Upper lobe of left lung (tissue), 6 donors: ENCODE measurements at regions not wholly inside any gene's neighbourhood (a gene's known extent, or its start where the extent isn't known, plus 50 kb on each side); places are given as distances from the start of the nearest gene placed in this dataset.
A peak's percentile ranks its signal among the peaks of the same experiment; 100 is the strongest.

Source experiments
- ATAC-seq, 2 donors: fragments of 200-7000 bp; cut with Tn5 transposase; one replicate each; pipeline ENCODE4 v1.9.1; 2022; ENCODE audit warnings: mild to moderate bottlenecking in 2 of 2, moderate library complexity in 2 of 2; ENCODE audit not compliant: low FRiP score in 2 of 2
- DNase-seq, 2 donors: peaks; one replicate each; pipeline ENCODE4 v3.0.0-alpha.2; 2019 to 2020
- H3K27ac ChIP-seq, 4 donors: fragments of 200-600 bp; sonication (generic); one replicate each; pipeline ENCODE4 v1.5.1; 2016 to 2019
- H3K27me3 ChIP-seq, 4 donors: fragments of 200-600 bp; sonication (generic); one replicate each; pipeline ENCODE4 v1.5.1; 2017 to 2019
- H3K36me3 ChIP-seq, 4 donors: fragments of 200-600 bp; sonication (generic); one replicate each; pipeline ENCODE4 v1.5.1; 2016 to 2019
- H3K4me1 ChIP-seq, 4 donors: fragments of 200-600 bp; sonication (generic); one replicate each; pipeline ENCODE4 v1.5.1; 2018 to 2019
- H3K4me3 ChIP-seq, 4 donors: fragments of 200-600 bp; sonication (generic); one replicate each; pipeline ENCODE4 v1.5.1; 2017 to 2019; ENCODE audit warnings: mild to moderate bottlenecking in 2 of 4, moderate library complexity in 1 of 4
- H3K9me3 ChIP-seq, 4 donors: fragments of 200-600 bp; sonication (generic); one replicate each; pipeline ENCODE4 v1.5.1; 2018 to 2019
- CTCF ChIP-seq, 6 experiments: fragments of 450-650 bp in 4 of 6; fragments of 200-600 bp in 2 of 6; sonication (generic) in 2 of 6; IDR thresholded peaks; one replicate each; pipeline ENCODE4 v1.5.1; 2016 to 2019; ENCODE audit warnings: antibody characterized with exemption in 6 of 6
- EP300 ChIP-seq, 4 donors: sonication (generic); formaldehyde crosslinking; IDR thresholded peaks; one replicate each; pipeline ENCODE4 v1.5.1; 2017; ENCODE audit warnings: antibody characterized with exemption in 4 of 4, control low read depth in 2 of 4
- POLR2A ChIP-seq, 4 donors: fragments of 450-650 bp; IDR thresholded peaks; one replicate each; pipeline ENCODE4 v1.5.1; 2016 to 2017; ENCODE audit warnings: antibody characterized with exemption in 4 of 4, mild to moderate bottlenecking in 2 of 4
- POLR2AphosphoS5 ChIP-seq, 2 donors: sonication (generic); formaldehyde crosslinking; IDR thresholded peaks; one replicate each; pipeline ENCODE4 v1.5.1; 2017; ENCODE audit warnings: antibody characterized with exemption in 2 of 2
- WGBS, 2 donors: methylation state at CpG; one replicate each; pipeline ENCODE4 v1.1.5; 2017 to 2018; 5-methylcytosine and 5-hydroxymethylcytosine counted together
- donor health status: DM: no; HTN: no; CAD: no; lungs with moderate emphysema.
- donor health status: DM: no; HTN: yes; CAD: no; lungs with severe emphysema.

GRCh38 chr2:237170020-237170419, 84.3 kb downstream of the COPS8 start:
- TF ChIP-seq CTCF (IDR thresholded peaks at IDR 0.05), result no peak
- no peak for TF ChIP-seq POLR2AphosphoS5 (IDR thresholded peaks at IDR 0.05)
- TF ChIP-seq POLR2A (IDR thresholded peaks at IDR 0.05), result no peak
- peaks cover 0 to 3% (median 0%) of the 10 kb centered on the region in 4 donors for H3K4me1 ChIP-seq
- WGBS, 2 donors, result 68 to 88% methylated on average over 1 of the region's 1 CpG
- no peak overlapping the region for H3K27ac ChIP-seq
- no peaks in the 10 kb centered on the region for H3K36me3 ChIP-seq
- no peaks in the 10 kb centered on the region for H3K27me3 ChIP-seq
- H3K4me3 ChIP-seq, result no peak overlapping the region
- ATAC-seq, result no peak
- H3K9me3 ChIP-seq, result peaks cover 0 to 3% (median 0%) of the 10 kb centered on the region in 4 donors
- DNase-seq, result no peak

DNA sequence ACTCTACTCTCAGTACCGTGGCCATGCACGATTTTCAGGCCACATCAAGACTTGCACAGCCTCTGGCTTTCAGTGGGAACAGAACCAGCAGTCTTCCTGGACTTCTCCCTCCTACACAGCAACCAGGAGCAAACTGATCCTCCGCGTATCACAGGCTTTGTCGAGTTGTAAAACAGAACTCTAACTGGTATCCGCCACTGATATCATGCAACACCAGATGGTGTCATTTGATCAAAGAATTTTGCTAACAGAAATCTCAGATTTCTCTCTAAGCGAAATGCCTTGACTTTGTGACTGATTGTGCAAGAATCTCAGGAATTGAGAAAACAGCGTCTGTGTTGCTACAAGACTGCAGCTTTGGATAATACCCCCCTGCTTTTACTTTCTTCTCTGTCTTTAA, 85.7 kb downstream of the COPS8 start:
- Histone ChIP-seq H3K9me3 (peaks cover 0 to 3% (median 0%) of the 10 kb centered on the region in 4 donors), H3K4me3 (no peak overlapping the region), H3K27ac (peak overlapping the region in 3 of 4 donors; percentile 17 to 47 (median 38)), H3K27me3 (no peaks in the 10 kb centered on the region), H3K4me1 (peaks cover 0 to 3% (median 0%) of the 10 kb centered on the region in 4 donors), H3K36me3 (no peaks in the 10 kb centered on the region)
- WGBS, 2 donors, result 38 to 50% methylated on average over 8 of the region's 8 CpGs
- TF ChIP-seq CTCF (IDR thresholded peaks at IDR 0.05) (no peak), POLR2AphosphoS5 (IDR thresholded peaks at IDR 0.05) (peak in 1 of 2 donors; percentile 51), EP300 (IDR thresholded peaks at IDR 0.05) (no peak), POLR2A (IDR thresholded peaks at IDR 0.05) (no peak)
- ATAC-seq (peak in 1 of 2 donors; percentile 86), DNase-seq (no peak)

- Histone ChIP-seq H3K27ac (peak overlapping the region in 2 of 4 donors; percentile 17 to 32), H3K36me3 (no peaks in the 10 kb centered on the region)
These were observed 86.2 kb downstream of the COPS8 start for GRCh38 chr2:237171881-237172280.

GRCh38 chr2:237177052-237177451, 91.4 kb downstream of the COPS8 start:
- Histone ChIP-seq H3K27me3 (no peaks in the 10 kb centered on the region), H3K4me3 (no peak overlapping the region), H3K27ac (no peak overlapping the region), H3K9me3 (peaks cover 0 to 3% (median 0%) of the 10 kb centered on the region in 4 donors), H3K36me3 (no peaks in the 10 kb centered on the region), H3K4me1 (peaks cover 0 to 1% (median 0%) of the 10 kb centered on the region in 4 donors)
- ATAC-seq (no peak), DNase-seq (no peak)
- TF ChIP-seq POLR2A (IDR thresholded peaks at IDR 0.05) (no peak), EP300 (IDR thresholded peaks at IDR 0.05) (no peak), POLR2AphosphoS5 (IDR thresholded peaks at IDR 0.05) (no peak), CTCF (IDR thresholded peaks at IDR 0.05) (no peak)
- 87 to 90% methylated on average over 1 of the region's 1 CpG for WGBS, 2 donors

More at GRCh38 chr2:237171881-237172280, 86.2 kb downstream of the COPS8 start:
- H3K9me3 ChIP-seq, result peaks cover 0 to 3% (median 0%) of the 10 kb centered on the region in 4 donors
- H3K27me3 ChIP-seq, result no peaks in the 10 kb centered on the region
- H3K4me1 ChIP-seq, result peaks cover 0 to 3% (median 0%) of the 10 kb centered on the region in 4 donors
- TF ChIP-seq CTCF (IDR thresholded peaks at IDR 0.05), result no peak
- TF ChIP-seq EP300 (IDR thresholded peaks at IDR 0.05), result no peak
- TF ChIP-seq POLR2AphosphoS5 (IDR thresholded peaks at IDR 0.05), result no peak
- no peak for TF ChIP-seq POLR2A (IDR thresholded peaks at IDR 0.05)
- no peak for DNase-seq
- WGBS, 2 donors, result 75 to 78% methylated on average over 4 of the region's 4 CpGs
- no peak for ATAC-seq
- no peak overlapping the region for H3K4me3 ChIP-seq

- WGBS, 2 donors, result 90 to 100% methylated on average over 1 to 2 of the region's 2 CpGs
- no peak for ATAC-seq
These were observed 92.3 kb downstream of the COPS8 start for GRCh38 chr2:237177986-237178385.

More at GRCh38 chr2:237177986-237178385, 92.3 kb downstream of the COPS8 start:
- no peak for DNase-seq
- no peak overlapping the region for H3K4me3 ChIP-seq
- TF ChIP-seq POLR2AphosphoS5 (IDR thresholded peaks at IDR 0.05), result no peak
- no peak for TF ChIP-seq CTCF (IDR thresholded peaks at IDR 0.05)
- TF ChIP-seq EP300 (IDR thresholded peaks at IDR 0.05), result no peak
- TF ChIP-seq POLR2A (IDR thresholded peaks at IDR 0.05), result no peak
- no peaks in the 10 kb centered on the region for H3K36me3 ChIP-seq
- H3K9me3 ChIP-seq, result peaks cover 0 to 3% (median 0%) of the 10 kb centered on the region in 4 donors
- H3K27me3 ChIP-seq, result no peaks in the 10 kb centered on the region
- H3K4me1 ChIP-seq, result no peaks in the 10 kb centered on the region
- no peak overlapping the region for H3K27ac ChIP-seq
